HL-60 (cell line): ENCODE measurements at regions not wholly inside any gene's neighbourhood (a gene's known extent, or its start where the extent isn't known, plus 50 kb on each side); places are given as distances from the start of the nearest gene placed in this dataset.

Experiments
- DNase-seq, 2 experiments: peaks; one replicate each; pipeline ENCODE4 v3.0.0-alpha.2; 2010 to 2020; ENCODE audit warnings: low read depth in 1 of 2, low spot score in 1 of 2
- H3K27ac ChIP-seq: fragments of 250-450 bp; sonication (Bioruptor Pico); replicated peaks from 2 replicates; pipeline ENCODE4 v1.5.1; 2020; ENCODE audit warnings: mild to moderate bottlenecking, moderate library complexity
- H3K27me3 ChIP-seq: fragments of 250-450 bp; sonication (Bioruptor Pico); 2 replicates; pipeline ENCODE4 v1.5.1; 2021; ENCODE audit warnings: mild to moderate bottlenecking, moderate library complexity; ENCODE audit not compliant: insufficient read depth, poor library complexity, severe bottlenecking
- H3K4me3 ChIP-seq: replicated peaks from 2 replicates; pipeline ENCODE4 v1.5.1; 2011; ENCODE audit warnings: mild to moderate bottlenecking, control low read depth, low read length; ENCODE audit not compliant: insufficient read depth
- CTCF ChIP-seq: IDR thresholded peaks from one replicate; pipeline ENCODE4 v1.5.1; 2011; ENCODE audit warnings: low read length, control low read depth, inconsistent platforms; ENCODE audit not compliant: insufficient read depth
- GABPA ChIP-seq: IDR thresholded peaks from 2 replicates; pipeline ENCODE4 v1.6.1; 2012; ENCODE audit warnings: low read depth
- POLR2AphosphoS5 ChIP-seq: IDR thresholded peaks from 2 replicates; pipeline ENCODE4 v1.6.1; 2012; ENCODE audit warnings: low read depth
- REST ChIP-seq: IDR thresholded peaks from 2 replicates; pipeline ENCODE4 v1.6.1; 2012; ENCODE audit warnings: low read depth; ENCODE audit not compliant: insufficient replicate concordance
- SPI1 ChIP-seq: IDR thresholded peaks from 2 replicates; pipeline ENCODE4 v1.6.1; 2012; ENCODE audit warnings: low read depth, mild to moderate bottlenecking, borderline replicate concordance

GRCh38 chr1:192491804-192492554, 83.6 kb upstream of the RGS1 start:
- DNase-seq = no peak
- no peak overlapping the region for H3K27ac ChIP-seq
- H3K27me3 ChIP-seq = no peaks in the 10 kb centered on the region
- TF ChIP-seq SPI1 (no peak), REST (no peak), POLR2AphosphoS5 (no peak), GABPA (no peak), CTCF (no peak)
- no peak overlapping the region for H3K4me3 ChIP-seq

- TF ChIP-seq REST (no peak), CTCF (no peak), SPI1 (no peak), POLR2AphosphoS5 (no peak), GABPA (no peak)
- Histone ChIP-seq H3K27ac (no peak overlapping the region), H3K4me3 (no peak overlapping the region), H3K27me3 (no peaks in the 10 kb centered on the region)
- DNase-seq = no peak
Measured at GRCh38 chr1:192493584-192493983, 82.0 kb upstream of the RGS1 start.

- TF ChIP-seq CTCF (no peak), REST (no peak), SPI1 (no peak), POLR2AphosphoS5 (no peak), GABPA (no peak)
- Histone ChIP-seq H3K4me3 (no peak overlapping the region), H3K27me3 (no peaks in the 10 kb centered on the region), H3K27ac (no peak overlapping the region)
- DNase-seq = no peak
Measured at GRCh38 chr1:192496369-192497056, 79.1 kb upstream of the RGS1 start.
